ENCODE measurements at regions not wholly inside any gene's neighbourhood (a gene's known extent, or its start where the extent isn't known, plus 50 kb on each side); places are given as distances from the start of the nearest gene placed in this dataset.

DNA sequence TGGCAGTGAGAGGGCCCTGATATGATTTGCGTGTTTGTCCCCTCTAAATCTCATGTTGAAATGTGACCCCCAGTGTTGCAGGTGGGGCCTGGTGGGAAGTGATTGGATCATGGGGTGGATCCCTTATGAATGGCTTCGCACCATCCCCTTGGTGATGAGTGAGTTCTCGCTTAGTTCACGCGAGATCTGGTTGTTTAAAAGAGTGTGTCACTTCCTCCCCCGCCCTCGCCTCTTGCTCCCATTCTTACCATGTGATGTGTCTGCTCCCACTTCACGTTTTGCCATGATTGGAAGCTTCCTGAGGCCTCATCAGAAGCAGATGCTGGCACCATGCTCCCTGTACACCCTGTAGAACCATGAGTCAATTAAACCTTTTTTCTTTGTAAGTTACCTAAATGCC lies 319.9 kb upstream of the ID2 start:
- Histone ChIP-seq H3K27ac (no peak overlapping the region), H3K9me3 (no peaks in the 10 kb centered on the region), H3K27me3 (no peaks in the 10 kb centered on the region), H3K4me1 (no peaks in the 10 kb centered on the region), H3K4me3 (no peak overlapping the region), H3K36me3 (no peaks in the 10 kb centered on the region)
- DNase-seq: no peak
- in situ Hi-C loops (cut with MboI; ENCODE audit: low sequenced_read_pairs in 4 of 4) (no loop called here), intact Hi-C loops (cut with DNase I; ENCODE audit: low total_unique reads) (no loop called here)
- TF ChIP-seq POLR2A (IDR thresholded peaks at IDR 0.05): no peak
- no peak for TF ChIP-seq CTCF (IDR thresholded peaks at IDR 0.05 in 4 of 5, conservative IDR thresholded peaks at IDR 0.05 in 1 of 5)
- ATAC-seq: no peak

- DNase-seq (no peak), ATAC-seq (no peak)
- TF ChIP-seq CTCF (IDR thresholded peaks at IDR 0.05 in 4 of 5, conservative IDR thresholded peaks at IDR 0.05 in 1 of 5) (no peak), POLR2A (IDR thresholded peaks at IDR 0.05) (no peak)
- Histone ChIP-seq H3K4me3 (no peak overlapping the region), H3K4me1 (no peaks in the 10 kb centered on the region), H3K9me3 (no peaks in the 10 kb centered on the region), H3K27me3 (no peaks in the 10 kb centered on the region), H3K27ac (no peak overlapping the region), H3K36me3 (no peaks in the 10 kb centered on the region)
- intact Hi-C loops (cut with DNase I; ENCODE audit: low total_unique reads) (no loop called here), in situ Hi-C loops (cut with MboI; ENCODE audit: low sequenced_read_pairs in 4 of 4) (no loop called here)
Observed at GRCh38 chr2:8363161-8363560, 318.7 kb upstream of the ID2 start.

GRCh38 chr2:8364668-8365067 lies 317.2 kb upstream of the ID2 start:
- intact Hi-C loops (cut with DNase I; ENCODE audit: low total_unique reads): no loop called here
- no peak overlapping the region for H3K4me3 ChIP-seq
- no peak overlapping the region for H3K27ac ChIP-seq
- no peak for DNase-seq
- no peaks in the 10 kb centered on the region for H3K9me3 ChIP-seq
- H3K4me1 ChIP-seq: no peaks in the 10 kb centered on the region
- TF ChIP-seq CTCF (IDR thresholded peaks at IDR 0.05 in 4 of 5, conservative IDR thresholded peaks at IDR 0.05 in 1 of 5) (no peak), POLR2A (IDR thresholded peaks at IDR 0.05) (no peak)
- in situ Hi-C loops (cut with MboI; ENCODE audit: low sequenced_read_pairs in 4 of 4): no loop called here
- H3K36me3 ChIP-seq: no peaks in the 10 kb centered on the region
- no peak for ATAC-seq
- no peaks in the 10 kb centered on the region for H3K27me3 ChIP-seq

- H3K4me3 ChIP-seq: no peak overlapping the region
- in situ Hi-C loops (cut with MboI; ENCODE audit: low sequenced_read_pairs in 4 of 4): no loop called here
- H3K27me3 ChIP-seq: no peaks in the 10 kb centered on the region
- DNase-seq (no peak), ATAC-seq (no peak)
- H3K27ac ChIP-seq: no peak overlapping the region
- H3K9me3 ChIP-seq: no peaks in the 10 kb centered on the region
- H3K36me3 ChIP-seq: no peaks in the 10 kb centered on the region
- intact Hi-C loops (cut with DNase I; ENCODE audit: low total_unique reads): no loop called here
- TF ChIP-seq POLR2A (IDR thresholded peaks at IDR 0.05) (no peak), CTCF (IDR thresholded peaks at IDR 0.05 in 4 of 5, conservative IDR thresholded peaks at IDR 0.05 in 1 of 5) (no peak)
- no peaks in the 10 kb centered on the region for H3K4me1 ChIP-seq
Observed at GRCh38 chr2:8365331-8365910, 316.4 kb upstream of the ID2 start.

DNA sequence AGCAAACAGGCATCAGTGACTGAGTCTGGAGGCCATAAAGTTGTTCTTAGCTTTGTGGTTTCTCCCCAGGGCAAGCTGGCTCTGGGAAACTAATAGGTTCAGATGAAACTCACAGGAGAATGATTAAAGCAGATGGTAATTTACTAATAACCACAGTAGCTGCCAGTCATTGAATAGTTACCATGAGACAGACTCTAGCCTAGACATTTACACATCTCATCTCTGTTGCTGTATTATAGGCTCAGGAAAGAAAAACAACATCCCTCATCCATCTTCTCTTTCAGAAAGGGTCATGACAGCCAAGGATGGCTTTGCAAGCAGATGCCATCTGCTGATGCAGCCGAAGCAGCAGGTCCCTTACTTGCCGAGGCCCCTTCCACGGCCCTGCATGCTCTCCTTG lies 314.0 kb upstream of the ID2 start:
- intact Hi-C loops (cut with DNase I; ENCODE audit: low total_unique reads) (no loop called here), in situ Hi-C loops (cut with MboI; ENCODE audit: low sequenced_read_pairs in 4 of 4) (no loop called here)

More for the DNA sequence above, 314.0 kb upstream of the ID2 start:
- Histone ChIP-seq H3K27me3 (no peaks in the 10 kb centered on the region), H3K9me3 (no peaks in the 10 kb centered on the region), H3K4me3 (no peak overlapping the region), H3K4me1 (no peaks in the 10 kb centered on the region), H3K36me3 (no peaks in the 10 kb centered on the region), H3K27ac (no peak overlapping the region)
- ATAC-seq: no peak
- no peak for DNase-seq
- no peak for TF ChIP-seq CTCF (IDR thresholded peaks at IDR 0.05 in 4 of 5, conservative IDR thresholded peaks at IDR 0.05 in 1 of 5)
- no peak for TF ChIP-seq POLR2A (IDR thresholded peaks at IDR 0.05)
